GM12872 (cell line): ENCODE measurements at regions not wholly inside any gene's neighbourhood (a gene's known extent, or its start where the extent isn't known, plus 50 kb on each side); places are given as distances from the start of the nearest gene placed in this dataset.

ENCODE experiments used
- TF ChIP-seq, protein P1 (sequence below): IDR thresholded peaks from 3 replicates; pipeline ENCODE4 v1.5.1; 2011; ENCODE audit warnings: low read depth, mild to moderate bottlenecking, low read length, moderate library complexity; ENCODE audit not compliant: insufficient read depth

DNA sequence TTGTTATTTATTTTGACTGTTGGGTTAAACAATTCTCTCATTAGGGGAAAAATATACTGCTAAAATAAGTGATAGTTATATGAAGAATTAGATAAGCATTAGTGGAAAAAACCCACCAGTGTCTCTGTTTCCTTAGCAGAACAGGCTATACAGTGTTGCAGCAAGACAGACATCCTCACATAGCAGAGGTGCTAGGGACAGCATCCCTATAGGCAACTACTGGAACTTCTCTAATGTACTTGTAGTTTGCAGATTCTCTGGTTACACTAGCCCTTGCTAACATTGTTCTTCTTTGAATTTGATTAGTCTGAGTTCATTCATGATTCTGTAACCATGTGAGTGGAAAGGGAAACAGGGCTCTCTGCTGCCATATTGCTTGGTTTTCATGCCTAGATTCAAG, 661.8 kb upstream of the RGMB start:
- TF ChIP-seq, protein P1, sequence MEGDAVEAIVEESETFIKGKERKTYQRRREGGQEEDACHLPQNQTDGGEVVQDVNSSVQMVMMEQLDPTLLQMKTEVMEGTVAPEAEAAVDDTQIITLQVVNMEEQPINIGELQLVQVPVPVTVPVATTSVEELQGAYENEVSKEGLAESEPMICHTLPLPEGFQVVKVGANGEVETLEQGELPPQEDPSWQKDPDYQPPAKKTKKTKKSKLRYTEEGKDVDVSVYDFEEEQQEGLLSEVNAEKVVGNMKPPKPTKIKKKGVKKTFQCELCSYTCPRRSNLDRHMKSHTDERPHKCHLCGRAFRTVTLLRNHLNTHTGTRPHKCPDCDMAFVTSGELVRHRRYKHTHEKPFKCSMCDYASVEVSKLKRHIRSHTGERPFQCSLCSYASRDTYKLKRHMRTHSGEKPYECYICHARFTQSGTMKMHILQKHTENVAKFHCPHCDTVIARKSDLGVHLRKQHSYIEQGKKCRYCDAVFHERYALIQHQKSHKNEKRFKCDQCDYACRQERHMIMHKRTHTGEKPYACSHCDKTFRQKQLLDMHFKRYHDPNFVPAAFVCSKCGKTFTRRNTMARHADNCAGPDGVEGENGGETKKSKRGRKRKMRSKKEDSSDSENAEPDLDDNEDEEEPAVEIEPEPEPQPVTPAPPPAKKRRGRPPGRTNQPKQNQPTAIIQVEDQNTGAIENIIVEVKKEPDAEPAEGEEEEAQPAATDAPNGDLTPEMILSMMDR = no peak

DNA sequence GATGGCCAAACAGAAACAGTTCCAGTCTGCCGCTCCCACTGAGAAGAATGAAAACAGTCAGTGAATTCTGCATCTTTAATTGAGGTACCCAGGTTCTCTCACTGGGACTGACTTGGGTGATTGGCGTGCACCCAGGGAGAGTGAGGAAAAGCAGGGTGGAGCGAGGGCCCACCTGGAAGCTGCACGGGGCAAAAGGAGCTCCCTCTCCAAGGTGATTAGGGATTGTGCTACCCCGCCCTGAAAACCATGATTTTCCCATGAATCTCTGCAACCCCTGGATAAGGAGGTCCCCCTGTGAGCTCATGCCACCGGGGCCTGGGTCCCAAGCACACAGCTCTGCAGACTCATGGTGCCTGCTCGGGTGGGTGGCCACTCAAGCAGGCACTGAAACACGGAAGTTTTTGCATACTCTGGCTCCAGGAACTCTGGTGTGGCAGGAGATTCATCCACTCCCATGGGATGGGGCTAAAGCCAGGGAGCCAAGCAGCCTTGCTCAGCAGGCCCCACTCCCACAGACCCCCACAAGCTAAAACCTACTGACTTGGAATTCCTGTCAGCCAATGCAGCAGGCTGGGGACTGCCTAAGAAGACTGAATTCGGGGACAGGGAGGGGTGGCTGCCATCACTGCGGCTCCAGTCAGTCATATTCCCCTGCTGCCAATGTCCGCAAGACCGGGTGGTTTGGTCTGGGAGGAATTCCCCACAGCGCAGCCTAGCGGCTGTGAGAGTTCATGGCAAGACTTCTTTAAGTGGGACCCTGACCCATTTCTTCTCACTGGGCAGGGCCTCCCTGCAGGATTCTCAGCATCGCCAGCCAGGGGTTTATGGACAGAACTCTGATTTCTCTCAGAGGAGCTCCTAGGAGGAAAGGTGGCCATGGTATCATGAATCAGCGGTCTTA, 652.2 kb upstream of the RGMB start:
- TF ChIP-seq, protein P1 = no peak

DNA sequence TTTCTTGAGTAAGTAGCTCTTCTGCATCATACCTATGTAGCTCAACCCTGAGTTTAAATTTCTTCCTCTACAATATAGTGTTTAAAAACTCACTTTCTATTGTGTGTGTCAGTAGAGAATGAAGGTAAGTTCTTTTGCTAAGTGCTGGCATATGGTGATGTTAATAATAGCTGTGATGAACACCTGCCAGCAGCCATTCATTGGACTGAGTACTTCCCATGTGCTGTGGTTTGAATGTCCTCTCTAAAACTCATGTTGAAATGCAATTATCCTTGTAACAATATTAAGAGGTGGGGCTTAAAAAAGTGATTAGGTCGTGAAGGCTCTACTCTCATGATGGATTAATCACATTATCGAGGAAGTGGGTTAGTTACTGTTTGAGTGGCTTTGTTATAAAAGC, 645.2 kb upstream of the RGMB start:
- TF ChIP-seq, protein P1 = no peak

DNA sequence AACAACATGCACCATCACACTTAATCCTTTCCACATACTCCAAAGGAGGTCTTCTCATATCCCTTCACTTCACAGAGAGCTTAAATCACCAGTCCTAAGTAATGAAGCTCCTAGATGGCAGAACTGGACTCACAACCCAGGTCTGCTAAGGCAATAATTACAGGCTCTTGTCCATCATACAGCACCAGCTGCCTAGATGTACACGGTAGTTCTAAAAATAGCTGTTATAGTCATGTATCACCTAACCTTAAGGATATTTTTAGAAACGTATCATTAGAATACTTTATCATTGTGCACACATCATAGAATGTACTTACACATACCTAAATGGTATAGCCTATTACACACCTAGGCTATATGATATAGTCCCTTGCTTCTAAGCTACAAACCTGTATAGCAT, 644.6 kb upstream of the RGMB start:
- TF ChIP-seq, protein P1 = no peak

DNA sequence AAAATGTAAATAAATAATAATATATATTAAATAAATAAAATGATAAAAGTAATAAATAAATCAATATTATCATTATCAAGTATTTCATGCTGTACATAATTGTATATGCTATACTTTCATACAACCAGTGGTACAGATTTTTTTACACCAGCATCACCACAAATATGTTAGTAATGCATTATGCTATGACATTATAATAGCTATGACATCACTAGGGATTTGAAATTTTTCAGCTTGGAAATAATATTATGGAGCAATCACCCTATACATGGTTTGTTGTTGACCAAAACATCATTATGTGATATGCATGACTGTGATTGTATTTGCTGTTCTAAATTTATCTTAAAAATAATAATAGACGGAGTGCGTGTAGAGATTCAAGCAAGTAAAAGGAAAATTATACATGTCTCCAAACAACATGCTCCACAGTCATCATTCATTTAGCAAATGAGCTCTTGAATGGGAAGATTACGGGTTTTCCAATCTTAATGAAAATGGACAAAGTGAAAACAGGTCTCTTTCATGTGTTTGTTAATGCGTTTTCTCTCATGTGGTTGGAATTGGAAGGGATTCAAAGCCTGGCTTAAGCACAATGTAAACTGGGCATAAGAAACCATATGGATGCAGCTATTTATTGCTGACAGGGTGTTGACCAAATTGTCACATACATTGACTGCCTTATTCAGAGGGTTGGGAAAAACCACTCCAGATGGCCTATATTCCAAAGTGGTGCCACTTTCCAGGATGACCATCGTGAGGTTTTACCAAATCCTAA, 643.0 kb upstream of the RGMB start:
- TF ChIP-seq, protein P1 = no peak

DNA sequence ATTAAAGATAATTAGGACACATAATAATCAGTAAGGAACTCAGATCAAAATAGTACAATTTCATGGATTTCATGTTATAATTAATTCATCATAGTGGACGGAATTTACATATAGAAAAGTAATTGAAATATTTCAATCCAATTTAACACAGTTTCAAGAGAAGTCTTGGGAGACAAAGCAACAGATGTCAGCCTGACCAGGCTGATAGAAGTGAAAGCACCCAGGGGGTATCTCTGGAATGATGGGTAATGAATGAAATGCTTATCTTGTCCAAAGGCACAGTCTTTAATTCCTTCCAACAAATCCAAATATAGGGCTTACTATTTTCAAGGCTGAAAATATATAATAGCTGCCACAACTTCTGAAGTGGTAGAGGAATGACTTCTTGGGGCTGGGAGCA, 629.3 kb upstream of the RGMB start:
- TF ChIP-seq, protein P1 = no peak

DNA sequence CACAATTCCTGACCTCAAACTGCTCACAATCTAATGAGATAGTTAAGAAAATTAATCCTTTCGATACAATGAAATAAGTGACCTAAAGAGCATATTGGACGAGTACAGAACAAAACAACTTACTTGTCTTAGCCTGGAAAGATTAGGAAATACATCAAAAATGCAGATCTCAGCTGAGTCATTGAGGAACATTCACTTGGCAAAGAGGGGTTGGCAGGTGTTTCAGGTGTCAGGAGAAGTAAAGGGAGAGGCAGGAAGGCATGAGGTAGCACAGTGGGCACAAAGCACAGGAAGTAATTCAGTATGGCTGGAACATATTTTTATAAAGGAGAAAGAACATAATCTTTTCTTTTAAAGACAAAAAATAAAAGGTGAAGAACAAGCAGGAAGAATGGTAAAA, 628.8 kb upstream of the RGMB start:
- TF ChIP-seq, protein P1 = no peak
